ENCODE measurements at regions not wholly inside any gene's neighbourhood (a gene's known extent, or its start where the extent isn't known, plus 50 kb on each side); places are given as distances from the start of the nearest gene placed in this dataset.

DNA sequence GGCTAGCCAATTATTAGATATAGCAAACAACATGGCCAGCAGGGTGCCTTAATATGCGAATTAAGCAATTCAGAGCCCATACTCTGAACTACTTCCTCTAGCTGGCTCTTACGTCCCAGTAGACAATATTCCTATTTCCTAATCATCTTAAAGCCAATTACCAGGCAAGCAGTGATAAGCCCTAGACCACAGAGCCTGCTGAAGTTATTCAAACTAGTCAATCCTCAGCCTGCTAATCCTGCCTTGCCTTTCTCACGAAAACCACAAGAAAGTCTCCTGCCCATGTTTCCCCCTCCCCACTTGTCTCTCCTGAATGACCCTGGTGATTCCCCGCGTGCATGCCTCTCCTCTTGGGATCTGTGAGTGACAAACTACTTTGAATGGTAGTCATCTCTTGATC lies 86.8 kb upstream of the CACNA2D1 start:
- ChIA-PET CTCF (no interaction called here), POLR2A (no interaction called here)
- Histone ChIP-seq H3K36me3 (ENCODE audit: control insufficient read depth in 2 of 2, insufficient read depth in 1 of 2, low read length in 2 of 2) (no peaks in the 10 kb centered on the region), H3K27ac (ENCODE audit: extremely low read depth, low read depth, low read length) (no peak overlapping the region), H3K4me3 (ENCODE audit: low read depth, low read length) (no peak overlapping the region), H3K4me1 (ENCODE audit: control insufficient read depth, insufficient read depth, low read length) (no peaks in the 10 kb centered on the region), H3K9me3 (ENCODE audit: control insufficient read depth, insufficient read depth, low read depth, low read length) (no peaks in the 10 kb centered on the region)
- TF ChIP-seq ZNF37A (tag by site-specific recombination; IDR thresholded peaks at IDR 0.05) (no peak), ZNF324 (tag by site-specific recombination; IDR thresholded peaks at IDR 0.05) (no peak)
- TF ChIP-seq, protein P1, sequence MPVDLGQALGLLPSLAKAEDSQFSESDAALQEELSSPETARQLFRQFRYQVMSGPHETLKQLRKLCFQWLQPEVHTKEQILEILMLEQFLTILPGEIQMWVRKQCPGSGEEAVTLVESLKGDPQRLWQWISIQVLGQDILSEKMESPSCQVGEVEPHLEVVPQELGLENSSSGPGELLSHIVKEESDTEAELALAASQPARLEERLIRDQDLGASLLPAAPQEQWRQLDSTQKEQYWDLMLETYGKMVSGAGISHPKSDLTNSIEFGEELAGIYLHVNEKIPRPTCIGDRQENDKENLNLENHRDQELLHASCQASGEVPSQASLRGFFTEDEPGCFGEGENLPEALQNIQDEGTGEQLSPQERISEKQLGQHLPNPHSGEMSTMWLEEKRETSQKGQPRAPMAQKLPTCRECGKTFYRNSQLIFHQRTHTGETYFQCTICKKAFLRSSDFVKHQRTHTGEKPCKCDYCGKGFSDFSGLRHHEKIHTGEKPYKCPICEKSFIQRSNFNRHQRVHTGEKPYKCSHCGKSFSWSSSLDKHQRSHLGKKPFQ (tag by site-specific recombination; IDR thresholded peaks at IDR 0.05) = no peak

DNA sequence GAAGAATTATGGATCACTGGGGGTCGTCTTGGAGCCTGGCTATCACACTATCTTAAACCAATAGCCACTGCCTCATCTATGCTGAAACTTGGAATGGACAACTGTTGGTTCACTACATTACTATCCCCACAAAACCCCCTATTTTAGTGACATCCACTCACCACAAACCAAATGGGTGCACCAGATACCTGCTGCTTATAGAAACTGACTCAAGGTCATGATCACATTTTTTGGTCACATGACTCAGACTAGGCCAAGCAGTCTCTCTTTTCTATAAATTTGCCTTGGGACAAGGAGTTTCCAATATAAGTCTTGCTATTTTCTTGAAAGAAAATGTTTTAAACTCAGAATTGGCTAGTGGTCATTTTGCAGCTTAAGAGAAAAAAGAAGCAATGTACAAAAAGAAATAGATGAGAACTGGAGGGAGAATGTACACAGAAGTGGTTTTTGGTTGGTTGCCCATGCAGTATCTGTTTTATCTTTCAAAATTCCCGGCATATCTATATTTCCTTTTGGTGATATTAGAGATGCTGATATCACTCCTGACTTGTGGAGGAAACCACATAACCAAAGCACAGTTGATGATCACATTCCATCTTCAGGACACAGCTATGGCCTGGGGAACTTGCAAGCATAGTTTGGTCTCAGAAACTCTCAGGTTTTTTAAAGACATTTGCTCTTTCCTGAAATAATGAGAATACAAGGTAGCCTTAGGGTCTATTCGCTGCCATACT lies 85.2 kb upstream of the CACNA2D1 start:
- no peaks in the 10 kb centered on the region for H3K9me3 ChIP-seq (ENCODE audit: control insufficient read depth, insufficient read depth, low read depth, low read length)
- POLR2A ChIA-PET = no interaction called here
- H3K27ac ChIP-seq (ENCODE audit: extremely low read depth, low read depth, low read length) = no peak overlapping the region
- H3K4me3 ChIP-seq (ENCODE audit: low read depth, low read length) = no peak overlapping the region
- no peaks in the 10 kb centered on the region for H3K36me3 ChIP-seq (ENCODE audit: control insufficient read depth in 2 of 2, insufficient read depth in 1 of 2, low read length in 2 of 2)
- CTCF ChIA-PET = interaction anchor here (0.5 kb wide), 1 partner anchor 251 kb away, joined by 4 read pairs; no protein-coding TSS in a partner anchor
- 0 out of 2 replicates have a peak, but pooled peaks cover 3% of the 10 kb centered on the region for H3K4me1 ChIP-seq (ENCODE audit: control insufficient read depth, insufficient read depth, low read length)
- TF ChIP-seq YY1 (tag by site-specific recombination; IDR thresholded peaks at IDR 0.05) = no peak
- no peak for TF ChIP-seq ZBTB20 (tag by site-specific recombination; IDR thresholded peaks at IDR 0.05)
- TF ChIP-seq, protein P2, sequence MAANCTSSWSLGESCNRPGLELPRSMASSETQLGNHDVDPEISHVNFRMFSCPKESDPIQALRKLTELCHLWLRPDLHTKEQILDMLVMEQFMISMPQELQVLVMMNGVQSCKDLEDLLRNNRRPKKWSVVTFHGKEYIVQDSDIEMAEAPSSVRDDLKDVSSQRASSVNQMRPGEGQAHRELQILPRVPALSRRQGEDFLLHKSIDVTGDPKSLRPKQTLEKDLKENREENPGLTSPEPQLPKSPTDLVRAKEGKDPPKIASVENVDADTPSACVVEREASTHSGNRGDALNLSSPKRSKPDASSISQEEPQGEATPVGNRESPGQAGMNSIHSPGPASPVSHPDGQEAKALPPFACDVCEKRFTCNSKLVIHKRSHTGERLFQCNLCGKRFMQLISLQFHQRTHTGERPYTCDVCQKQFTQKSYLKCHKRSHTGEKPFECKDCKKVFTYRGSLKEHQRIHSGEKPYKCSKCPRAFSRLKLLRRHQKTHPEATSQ (tag by site-specific recombination; IDR thresholded peaks at IDR 0.05) = no peak
- no peak for TF ChIP-seq ZNF629 (tag by site-specific recombination; IDR thresholded peaks at IDR 0.05)
- TF ChIP-seq ZNF350 (tag by site-specific recombination; IDR thresholded peaks at IDR 0.05) = no peak
- no peak for TF ChIP-seq KLF17 (tag by site-specific recombination; IDR thresholded peaks at IDR 0.05)
- no peak for TF ChIP-seq ZNF239 (tag by site-specific recombination; IDR thresholded peaks at IDR 0.05)
- no peak for TF ChIP-seq ZBTB49 (tag by site-specific recombination; IDR thresholded peaks at IDR 0.05; ENCODE audit: low read depth)
- no peak for TF ChIP-seq TSHZ1 (tag by site-specific recombination; IDR thresholded peaks at IDR 0.05; ENCODE audit: borderline replicate concordance)
- no peak for TF ChIP-seq KLF7 (tag by site-specific recombination; IDR thresholded peaks at IDR 0.05; ENCODE audit: borderline replicate concordance)
- TF ChIP-seq ZNF518A (tag by site-specific recombination; conservative IDR thresholded peaks at IDR 0.05; ENCODE audit: low read depth) = no peak
- TF ChIP-seq ZNF202 (tag by site-specific recombination; IDR thresholded peaks at IDR 0.05; ENCODE audit: borderline replicate concordance) = no peak
- TF ChIP-seq ZNF211 (tag by site-specific recombination; IDR thresholded peaks at IDR 0.05; ENCODE audit: low read depth) = no peak
- no peak for TF ChIP-seq ZNF510 (tag by site-specific recombination; IDR thresholded peaks at IDR 0.05; ENCODE audit: insufficient replicate concordance)
- TF ChIP-seq ZNF138 (tag by site-specific recombination; IDR thresholded peaks at IDR 0.05; ENCODE audit: borderline replicate concordance) = no peak

Data from HEK293 (cell line).